B cell (primary cell): ENCODE measurements at regions not wholly inside any gene's neighbourhood (a gene's known extent, or its start where the extent isn't known, plus 50 kb on each side); places are given as distances from the start of the nearest gene placed in this dataset.

ENCODE experiments used
- ATAC-seq: fragments of 200-7000 bp; cut with Tn5 transposase; one replicate; pipeline ENCODE4 v1.10.0; 2021; ENCODE audit warnings: low read depth, mild to moderate bottlenecking, moderate number of reproducible peaks, moderate library complexity
- CTCF ChIA-PET: fragments of 350-600 bp; sonication (Branson Sonifier 250); formaldehyde crosslinking; loops from one replicate; lab custom pipeline; 2021; ENCODE audit warnings: antibody characterized with exemption, inconsistent platforms; lab: Charles Lee
- POLR2A ChIA-PET: fragments of 350-600 bp; sonication (Branson Sonifier 250); formaldehyde crosslinking; loops from one replicate; lab custom pipeline; 2021; ENCODE audit warnings: antibody characterized with exemption; lab: Charles Lee
- DNase-seq: peaks from one replicate; pipeline ENCODE4 v3.0.0; 2013
- H2AFZ ChIP-seq: 2 replicates; pipeline ENCODE4 v1.6.1; 2012; ENCODE audit warnings: mild to moderate bottlenecking, low read depth, low read length; ENCODE audit not compliant: insufficient read depth, poor library complexity, severe bottlenecking
- H3K27ac ChIP-seq, 2 donors: 1 replicate in 1 of 2; 2 replicates in 1 of 2; pipeline ENCODE4 v1.5.1; 2012 to 2013; ENCODE audit warnings: low read length in 2 of 2, mild to moderate bottlenecking in 2 of 2, moderate library complexity in 1 of 2
- H3K27me3 ChIP-seq, 4 experiments: fragments of 200-600 bp in 1 of 4; sonication (generic) in 1 of 4; replicated peaks in 1 of 4; 1 replicate in 2 of 4; 2 replicates in 2 of 4; pipeline versions ENCODE4 v1.6.1 to v1.7.0; 2013 to 2016; ENCODE audit warnings: low read length in 3 of 4, mild to moderate bottlenecking in 2 of 4, mixed read lengths in 1 of 4, moderate library complexity in 1 of 4; ENCODE audit not compliant: insufficient read depth in 4 of 4, control insufficient read depth in 3 of 4; ENCODE audit errors: control extremely low read depth in 1 of 4
- H3K36me3 ChIP-seq, 2 experiments: replicated peaks in 1 of 2; 1 replicate in 1 of 2; 2 replicates in 1 of 2; pipeline versions ENCODE4 v1.6.1 to v1.7.1; 2013; ENCODE audit warnings: low read length in 1 of 2; ENCODE audit not compliant: insufficient read depth in 2 of 2, control insufficient read depth in 1 of 2; ENCODE audit errors: control extremely low read depth in 1 of 2, extremely low read depth in 1 of 2
- H3K4me1 ChIP-seq, 2 donors: fragments of 200-600 bp in 1 of 2; sonication (generic) in 1 of 2; 1 replicate in 1 of 2; 2 replicates in 1 of 2; pipeline versions ENCODE4 v1.5.1 to v1.6.1; 2013 to 2017; ENCODE audit warnings: low read length in 2 of 2; ENCODE audit not compliant: control insufficient read depth in 2 of 2, insufficient read depth in 2 of 2
- H3K4me2 ChIP-seq: replicated peaks from 2 replicates; pipeline ENCODE3; 2012; ENCODE audit warnings: mild to moderate bottlenecking, low read depth, low read length; ENCODE audit not compliant: poor library complexity, severe bottlenecking
- H3K4me3 ChIP-seq, 5 experiments: fragments of 200-600 bp in 1 of 5; sonication (generic) in 1 of 5; 1 replicate in 3 of 5; 2 replicates in 2 of 5; pipeline versions ENCODE4 v1.5.1 to v1.7.0; 2011 to 2016; ENCODE audit warnings: low read length in 4 of 5, mild to moderate bottlenecking in 4 of 5, low read depth in 2 of 5, control low read depth in 1 of 5, moderate library complexity in 1 of 5; ENCODE audit not compliant: insufficient read depth in 1 of 5; ENCODE audit errors: control extremely low read depth in 1 of 5, extremely low read depth in 1 of 5
- H3K79me2 ChIP-seq: fragments of 200-600 bp; sonication (generic); one replicate; pipeline ENCODE4 v1.6.0; 2016; ENCODE audit warnings: low read length; ENCODE audit not compliant: control insufficient read depth, insufficient read depth
- H3K9ac ChIP-seq: fragments of 200-600 bp; sonication (generic); 2 replicates; pipeline ENCODE4 v1.6.1; 2017; ENCODE audit warnings: mild to moderate bottlenecking, low read length, moderate library complexity
- H3K9me3 ChIP-seq, 3 donors: one replicate each; pipeline versions ENCODE4 v1.6.1 to v1.7.1; 2013; ENCODE audit warnings: low read length in 2 of 3; ENCODE audit not compliant: control insufficient read depth in 2 of 3, insufficient read depth in 1 of 3; ENCODE audit errors: control extremely low read depth in 1 of 3
- H4K20me1 ChIP-seq: 2 replicates; pipeline ENCODE4 v1.6.0; 2012; ENCODE audit warnings: mild to moderate bottlenecking, low read length; ENCODE audit not compliant: insufficient read depth, control insufficient read depth, poor library complexity, severe bottlenecking
- H3K27ac Mint-ChIP-seq: one replicate; pipeline ENCODE4 v1.8.0; 2021; ENCODE audit warnings: mixed read lengths
- H3K27me3 Mint-ChIP-seq: one replicate; pipeline ENCODE4 v1.8.0; 2021; ENCODE audit warnings: mixed read lengths
- H3K4me1 Mint-ChIP-seq: one replicate; pipeline ENCODE4 v1.8.0; 2021; ENCODE audit warnings: mixed read lengths
- H3K4me3 Mint-ChIP-seq: one replicate; pipeline ENCODE4 v1.8.0; 2021; ENCODE audit warnings: mixed read lengths
- H3K9me3 Mint-ChIP-seq: one replicate; pipeline ENCODE4 v1.8.0; 2022; ENCODE audit warnings: mixed read lengths; ENCODE audit not compliant: insufficient read depth
- CTCF ChIP-seq: fragments of 200-600 bp; IDR thresholded peaks from one replicate; pipeline ENCODE4 v1.8.0; 2022; ENCODE audit warnings: antibody characterized with exemption, mild to moderate bottlenecking
- EZH2 ChIP-seq: IDR thresholded peaks from 2 replicates; pipeline ENCODE4 v1.6.1; 2012; ENCODE audit warnings: borderline replicate concordance, low read depth, mild to moderate bottlenecking, moderate library complexity, low read length; ENCODE audit not compliant: insufficient read depth, poor library complexity, severe bottlenecking
- WGBS: methylation state at CpG from one replicate; pipeline ENCODE4 v1.1.5; 2013; ENCODE audit warnings: missing lambda C conversion rate; ENCODE audit not compliant: insufficient coverage; 5-methylcytosine and 5-hydroxymethylcytosine counted together
- intact Hi-C: fragments of 100-400 bp; cut with micrococcal nuclease; formaldehyde crosslinking; loops from one replicate; pipeline ENCODE4 v1.10.0; 2022

- Histone ChIP-seq H3K36me3 (no peaks in the 10 kb centered on the region), H3K27me3 (no peaks in the 10 kb centered on the region), H3K9ac (no peak overlapping the region), H4K20me1 (no peaks in the 10 kb centered on the region), H3K79me2 (no peaks in the 10 kb centered on the region), H3K4me1 (no peaks in the 10 kb centered on the region), H2AFZ (no peak overlapping the region), H3K4me2 (no peak overlapping the region), H3K27ac (no peak overlapping the region), H3K4me3 (no peak overlapping the region), H3K9me3 (no peaks in the 10 kb centered on the region)
- DNase-seq (no peak), ATAC-seq (no peak)
- H3K27me3 Mint-ChIP-seq = no peaks in the 10 kb centered on the region
- ChIA-PET POLR2A (no interaction called here), CTCF (no interaction called here)
- H3K4me3 Mint-ChIP-seq = no peak overlapping the region
- 72% methylated on average over 2 of the region's 3 CpGs for WGBS
- H3K27ac Mint-ChIP-seq = no peak overlapping the region
- no peak for TF ChIP-seq EZH2
- no peak for TF ChIP-seq CTCF
- H3K4me1 Mint-ChIP-seq = no peaks in the 10 kb centered on the region
- intact Hi-C loops = no loop called here
- peaks cover 5% of the 10 kb centered on the region for H3K9me3 Mint-ChIP-seq
Observed at GRCh38 chr5:52620315-52620714, 167.4 kb upstream of the ITGA1 start.

DNA sequence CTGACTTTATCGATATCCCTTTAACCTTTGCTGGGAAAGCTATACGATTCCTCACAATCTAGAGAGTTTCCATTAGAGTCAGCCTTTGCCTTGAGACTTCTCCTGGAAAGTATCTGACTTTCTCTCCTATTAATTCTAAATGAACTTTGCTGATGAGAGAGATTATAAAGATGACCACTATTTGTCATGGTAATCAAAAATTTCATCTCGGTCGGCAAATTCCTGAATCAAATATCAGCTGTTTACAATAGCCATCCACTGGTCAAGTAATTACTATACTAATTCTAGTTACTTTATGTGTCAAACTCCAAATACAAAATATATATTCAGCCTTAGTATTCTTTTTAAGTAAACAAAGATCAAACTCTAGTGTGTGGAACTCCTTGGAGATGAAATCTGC is 164.4 kb upstream of the ITGA1 start:
- Histone ChIP-seq H3K4me2 (no peak overlapping the region), H3K9ac (no peak overlapping the region), H2AFZ (no peak overlapping the region), H3K9me3 (no peaks in the 10 kb centered on the region), H3K27ac (no peak overlapping the region), H3K27me3 (no peaks in the 10 kb centered on the region), H3K36me3 (no peaks in the 10 kb centered on the region), H4K20me1 (no peaks in the 10 kb centered on the region), H3K4me3 (no peak overlapping the region), H3K79me2 (no peaks in the 10 kb centered on the region), H3K4me1 (no peaks in the 10 kb centered on the region)
- Mint-ChIP-seq H3K27ac (no peak overlapping the region), H3K27me3 (no peaks in the 10 kb centered on the region), H3K4me3 (no peak overlapping the region), H3K9me3 (peaks cover 2% of the 10 kb centered on the region), H3K4me1 (no peaks in the 10 kb centered on the region)
- no peak for TF ChIP-seq EZH2
- TF ChIP-seq CTCF = no peak
- DNase-seq = no peak
- intact Hi-C loops = no loop called here
- ATAC-seq = no peak
- CTCF ChIA-PET = no interaction called here
- WGBS = no CpG with 5 or more reads among the region's 4 CpGs
- POLR2A ChIA-PET = no interaction called here
